K562 (cell line): ENCODE measurements at regions not wholly inside any gene's neighbourhood (a gene's known extent, or its start where the extent isn't known, plus 50 kb on each side); places are given as distances from the start of the nearest gene placed in this dataset.

Experiments used
- ATAC-seq: fragments of 200-7000 bp; cut with Tn5 transposase; 3 replicates; pipeline ENCODE4 v1.9.1; 2020; ENCODE audit warnings: moderate library complexity
- BruUV-seq: library from RNA; stranded (reverse); fragments of 400-500 nt; replicated peaks from 2 replicates; lab custom pipeline; 2021; lab: Mats Ljungman, UMichigan
- CTCF ChIA-PET: fragments of 300-600 bp; formaldehyde crosslinking; extraction: SDS; loops from one replicate; lab custom pipeline; 2021; ENCODE audit warnings: low intra/inter-chr PET ratio; lab: Yijun Ruan, JAX
- POLR2A ChIA-PET: fragments of 300-600, 350-650 bp; sonication (Branson Sonifier 250); formaldehyde crosslinking; extraction: SDS; loops from one replicate; lab custom pipeline; 2021; ENCODE audit warnings: antibody characterized with exemption, inconsistent platforms; lab: Yijun Ruan, JAX
- DNase-seq, 4 experiments: peaks; one replicate each; pipeline versions ENCODE4 v3.0.0 to v3.0.0-alpha.2; 2011 to 2018; ENCODE audit warnings: low spot score in 3 of 4, mixed read lengths in 3 of 4; ENCODE audit errors: extremely low read depth in 1 of 4
- FAIRE-seq: peaks from 2 replicates; lab custom pipeline; 2011; peaks lifted over from hg19 to GRCh38; lab: Jason Lieb, UNC
- H2AFZ ChIP-seq: 2 replicates; pipeline ENCODE4 v1.6.0; 2011; ENCODE audit warnings: low read depth, low read length, control low read depth, inconsistent platforms
- H3K27ac ChIP-seq: fragments of 200-600 bp; 3 replicates; pipeline ENCODE4 v1.8.0; 2011; ENCODE audit warnings: low read depth, mild to moderate bottlenecking, control low read depth, inconsistent platforms, low read length, moderate library complexity, mixed read lengths; ENCODE audit errors: extremely low read depth
- H3K27me3 ChIP-seq, 2 experiments: fragments of 300-600 bp in 1 of 2; 2 replicates in 1 of 2; 3 replicates in 1 of 2; pipeline versions ENCODE4 v1.6.0 to v1.8.0; 2011; ENCODE audit warnings: inconsistent platforms in 2 of 2, low read length in 2 of 2, mild to moderate bottlenecking in 1 of 2, mixed read lengths in 1 of 2, moderate library complexity in 1 of 2; ENCODE audit not compliant: control insufficient read depth in 2 of 2, insufficient read depth in 2 of 2
- H3K36me3 ChIP-seq: fragments of 300-600 bp; 3 replicates; pipeline ENCODE4 v1.8.0; 2011; ENCODE audit warnings: mild to moderate bottlenecking, low read length, inconsistent platforms; ENCODE audit not compliant: control insufficient read depth, insufficient read depth
- H3K4me1 ChIP-seq, 2 experiments: fragments of 200-600 bp in 1 of 2; replicated peaks in 1 of 2; 2 replicates in 1 of 2; 3 replicates in 1 of 2; pipeline versions ENCODE4 v1.5.1 to v1.8.0; 2011; ENCODE audit warnings: inconsistent platforms in 2 of 2, low read length in 2 of 2, mild to moderate bottlenecking in 1 of 2, mixed read lengths in 1 of 2, moderate library complexity in 1 of 2; ENCODE audit not compliant: control insufficient read depth in 2 of 2, insufficient read depth in 2 of 2
- H3K4me2 ChIP-seq: 2 replicates; pipeline ENCODE4 v1.6.1; 2011; ENCODE audit warnings: low read length, control low read depth, inconsistent platforms, mixed read lengths; ENCODE audit not compliant: insufficient read depth
- H3K4me3 ChIP-seq: fragments of 200-600 bp; sonication (generic), shearing (Covaris generic); 2 replicates; pipeline ENCODE4 v1.5.1; 2016; ENCODE audit warnings: control low read depth, inconsistent platforms
- H3K79me2 ChIP-seq: fragments of 200-600 bp; 3 replicates; pipeline ENCODE4 v1.8.0; 2011; ENCODE audit warnings: low read length, inconsistent platforms; ENCODE audit not compliant: control insufficient read depth, insufficient read depth
- H3K9ac ChIP-seq, 2 experiments: 2 replicates each; pipeline versions ENCODE4 v1.6.0 to v1.6.1; 2011; ENCODE audit warnings: low read depth in 2 of 2, low read length in 2 of 2, control low read depth in 1 of 2, inconsistent platforms in 1 of 2, mild to moderate bottlenecking in 1 of 2, mixed read lengths in 1 of 2; ENCODE audit not compliant: insufficient read depth in 1 of 2
- H3K9me1 ChIP-seq: one replicate; pipeline ENCODE4 v1.6.0; 2011; ENCODE audit warnings: inconsistent platforms, mild to moderate bottlenecking, low read length, moderate library complexity; ENCODE audit not compliant: control insufficient read depth, insufficient read depth
- H3K9me3 ChIP-seq: replicated peaks from 2 replicates; pipeline ENCODE4 v1.5.1; 2011; ENCODE audit warnings: low read depth, low read length, inconsistent platforms; ENCODE audit not compliant: control insufficient read depth, insufficient read depth
- H4K20me1 ChIP-seq: replicated peaks from 2 replicates; pipeline ENCODE4 v1.6.1; 2011; ENCODE audit warnings: low read length, inconsistent platforms, mixed read lengths; ENCODE audit not compliant: control insufficient read depth, insufficient read depth
- CBX5 ChIP-seq: IDR thresholded peaks from 2 replicates; pipeline ENCODE4 v1.6.1; 2014; ENCODE audit warnings: low read depth, borderline replicate concordance
- ETV5 ChIP-seq: sonication (generic); formaldehyde crosslinking; IDR thresholded peaks from 2 replicates; pipeline ENCODE4 v1.4.0; 2020; ENCODE audit warnings: low read depth, mild to moderate bottlenecking, missing genetic modification reagents
- KLF10 ChIP-seq: fragments of 250-450 bp; sonication (Bioruptor Pico); IDR thresholded peaks from 2 replicates; pipeline ENCODE4 v1.6.1; 2021; ENCODE audit warnings: matching md5 sums
- NRF1 ChIP-seq, 2 experiments: fragments of 450-650 bp; IDR thresholded peaks in 1 of 2; conservative IDR thresholded peaks in 1 of 2; 2 replicates each; pipeline ENCODE4 v1.6.1; 2014; ENCODE audit warnings: mild to moderate bottlenecking in 2 of 2
- PHF21A ChIP-seq: fragments of 450-650 bp; IDR thresholded peaks from 2 replicates; pipeline ENCODE4 v1.6.1; 2017; ENCODE audit warnings: low read depth, borderline replicate concordance
- SMARCB1 ChIP-seq: IDR thresholded peaks from 2 replicates; pipeline ENCODE4 v1.6.1; 2011; ENCODE audit warnings: improper control_type of control experiment, low read depth; ENCODE audit not compliant: insufficient read length
- SMC3 ChIP-seq: conservative IDR thresholded peaks from 2 replicates; pipeline ENCODE4 v1.6.1; 2011; ENCODE audit warnings: low read depth, low read length, improper control_type of control experiment; ENCODE audit not compliant: insufficient read depth
- ZBTB7A ChIP-seq: IDR thresholded peaks from 2 replicates; pipeline ENCODE4 v1.6.1; 2011; ENCODE audit warnings: low read depth, mild to moderate bottlenecking, low read length, moderate library complexity, borderline replicate concordance; ENCODE audit not compliant: control insufficient read depth
- ZNF3 ChIP-seq: fragments of 250-450 bp; sonication (Bioruptor Pico); IDR thresholded peaks from 2 replicates; pipeline ENCODE4 v1.5.0; 2021; ENCODE audit warnings: mild to moderate bottlenecking, moderate library complexity
- ZNF408 ChIP-seq: fragments of 250-450 bp; sonication (Bioruptor Pico); IDR thresholded peaks from 2 replicates; pipeline ENCODE4 v1.4.0; 2020; ENCODE audit warnings: low read depth, mild to moderate bottlenecking, moderate library complexity
- WGBS: fragments of 100-300 bp; shearing (Covaris generic); methylation state at CpG from one replicate; pipeline ENCODE4 v1.1.6; 2016; ENCODE audit warnings: low coverage, mixed read lengths; ENCODE audit not compliant: insufficient coverage; ENCODE audit errors: missing lambda C conversion rate; 5-methylcytosine and 5-hydroxymethylcytosine counted together
- in situ Hi-C: fragments of 300-500 bp; cut with MboI; formaldehyde crosslinking; loops from 4 replicates; pipeline ENCODE4 v1.15.0; 2018; ENCODE audit warnings: inconsistent platforms, mixed read lengths
- intact Hi-C: fragments of 100-400 bp; cut with micrococcal nuclease; formaldehyde crosslinking; loops from 2 replicates; pipeline ENCODE4 v1.14.2; 2022
- TF ChIP-seq, protein P1 (sequence below): fragments of 450-650 bp; IDR thresholded peaks from 2 replicates; pipeline ENCODE4 v1.6.1; 2018; ENCODE audit warnings: mild to moderate bottlenecking, low read depth; ENCODE audit not compliant: partially characterized antibody
- TF ChIP-seq, protein P2 (sequence below), 2 experiments: fragments of 150-350 bp in 1 of 2; IDR thresholded peaks; 2 replicates each; pipeline ENCODE4 v1.6.1; 2012 to 2016; ENCODE audit warnings: low read depth in 2 of 2, low read length in 2 of 2, mild to moderate bottlenecking in 1 of 2, moderate library complexity in 1 of 2
- TF ChIP-seq, protein P3 (sequence below): fragments of 250-450 bp; sonication (Bioruptor Pico); IDR thresholded peaks from 2 replicates; pipeline ENCODE4 v1.5.0; 2020; ENCODE audit warnings: mild to moderate bottlenecking, borderline replicate concordance
- TF ChIP-seq, protein P4 (sequence below): fragments of 450-650 bp; IDR thresholded peaks from 2 replicates; pipeline ENCODE4 v1.6.1; 2017; ENCODE audit warnings: antibody characterized with exemption

DNA sequence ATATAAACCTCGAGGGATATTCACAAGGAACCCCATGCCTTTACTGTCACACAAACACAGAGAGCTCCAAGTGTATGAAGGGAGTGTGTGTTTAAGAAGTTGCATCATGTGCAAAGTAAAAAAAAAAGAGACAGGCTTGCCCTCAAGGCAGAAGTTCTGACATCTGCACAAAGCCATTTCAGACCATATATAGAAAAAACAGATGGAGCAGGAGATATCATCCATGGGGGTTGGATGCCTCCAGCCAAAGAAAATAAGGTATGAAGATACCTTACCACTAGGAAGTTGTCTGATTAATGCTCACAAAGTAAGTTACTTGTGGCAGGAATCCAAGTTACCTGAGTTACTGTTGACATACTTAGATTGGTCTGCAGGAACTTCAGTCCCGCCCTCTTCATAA lies 476.2 kb downstream of the KDM5D start:
- H3K79me2 ChIP-seq, result no peaks in the 10 kb centered on the region
- intact Hi-C loops, result no loop called here
- no peak overlapping the region for H3K27ac ChIP-seq
- H3K36me3 ChIP-seq, result no peaks in the 10 kb centered on the region
- no peak overlapping the region for H3K9ac ChIP-seq
- H3K4me1 ChIP-seq, result no peaks in the 10 kb centered on the region
- FAIRE-seq, result no peak
- in situ Hi-C loops, result no loop called here
- no peaks in the 10 kb centered on the region for H4K20me1 ChIP-seq
- ATAC-seq, result no peak
- H3K9me3 ChIP-seq, result no peaks in the 10 kb centered on the region
- H3K9me1 ChIP-seq, result no peaks in the 10 kb centered on the region
- BruUV-seq, result no TSS peak
- H3K4me3 ChIP-seq, result no peak overlapping the region
- ChIA-PET CTCF (no interaction called here), POLR2A (no interaction called here)
- WGBS, result no CpG with 5 or more reads among the region's 2 CpGs
- H2AFZ ChIP-seq, result no peak overlapping the region
- no peak for DNase-seq
- no peaks in the 10 kb centered on the region for H3K27me3 ChIP-seq
- H3K4me2 ChIP-seq, result no peak overlapping the region
- no peak for TF ChIP-seq ZBTB7A
- no peak for TF ChIP-seq PHF21A
- TF ChIP-seq, protein P1, sequence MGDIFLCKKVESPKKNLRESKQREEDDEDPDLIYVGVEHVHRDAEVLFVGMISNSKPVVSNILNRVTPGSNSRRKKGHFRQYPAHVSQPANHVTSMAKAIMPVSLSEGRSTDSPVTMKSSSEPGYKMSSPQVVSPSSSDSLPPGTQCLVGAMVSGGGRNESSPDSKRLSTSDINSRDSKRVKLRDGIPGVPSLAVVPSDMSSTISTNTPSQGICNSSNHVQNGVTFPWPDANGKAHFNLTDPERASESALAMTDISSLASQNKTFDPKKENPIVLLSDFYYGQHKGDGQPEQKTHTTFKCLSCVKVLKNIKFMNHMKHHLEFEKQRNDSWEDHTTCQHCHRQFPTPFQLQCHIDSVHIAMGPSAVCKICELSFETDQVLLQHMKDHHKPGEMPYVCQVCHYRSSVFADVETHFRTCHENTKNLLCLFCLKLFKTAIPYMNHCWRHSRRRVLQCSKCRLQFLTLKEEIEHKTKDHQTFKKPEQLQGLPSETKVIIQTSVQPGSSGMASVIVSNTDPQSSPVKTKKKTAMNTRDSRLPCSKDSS, result no peak
- TF ChIP-seq KLF10, result no peak
- no peak for TF ChIP-seq NRF1 (conservative IDR thresholded peaks at IDR 0.05 in 1 of 2, IDR thresholded peaks at IDR 0.05 in 1 of 2)
- TF ChIP-seq ZNF3 (CRISPR knock-in tag), result no peak
- TF ChIP-seq CBX5, result no peak
- TF ChIP-seq, protein P2, sequence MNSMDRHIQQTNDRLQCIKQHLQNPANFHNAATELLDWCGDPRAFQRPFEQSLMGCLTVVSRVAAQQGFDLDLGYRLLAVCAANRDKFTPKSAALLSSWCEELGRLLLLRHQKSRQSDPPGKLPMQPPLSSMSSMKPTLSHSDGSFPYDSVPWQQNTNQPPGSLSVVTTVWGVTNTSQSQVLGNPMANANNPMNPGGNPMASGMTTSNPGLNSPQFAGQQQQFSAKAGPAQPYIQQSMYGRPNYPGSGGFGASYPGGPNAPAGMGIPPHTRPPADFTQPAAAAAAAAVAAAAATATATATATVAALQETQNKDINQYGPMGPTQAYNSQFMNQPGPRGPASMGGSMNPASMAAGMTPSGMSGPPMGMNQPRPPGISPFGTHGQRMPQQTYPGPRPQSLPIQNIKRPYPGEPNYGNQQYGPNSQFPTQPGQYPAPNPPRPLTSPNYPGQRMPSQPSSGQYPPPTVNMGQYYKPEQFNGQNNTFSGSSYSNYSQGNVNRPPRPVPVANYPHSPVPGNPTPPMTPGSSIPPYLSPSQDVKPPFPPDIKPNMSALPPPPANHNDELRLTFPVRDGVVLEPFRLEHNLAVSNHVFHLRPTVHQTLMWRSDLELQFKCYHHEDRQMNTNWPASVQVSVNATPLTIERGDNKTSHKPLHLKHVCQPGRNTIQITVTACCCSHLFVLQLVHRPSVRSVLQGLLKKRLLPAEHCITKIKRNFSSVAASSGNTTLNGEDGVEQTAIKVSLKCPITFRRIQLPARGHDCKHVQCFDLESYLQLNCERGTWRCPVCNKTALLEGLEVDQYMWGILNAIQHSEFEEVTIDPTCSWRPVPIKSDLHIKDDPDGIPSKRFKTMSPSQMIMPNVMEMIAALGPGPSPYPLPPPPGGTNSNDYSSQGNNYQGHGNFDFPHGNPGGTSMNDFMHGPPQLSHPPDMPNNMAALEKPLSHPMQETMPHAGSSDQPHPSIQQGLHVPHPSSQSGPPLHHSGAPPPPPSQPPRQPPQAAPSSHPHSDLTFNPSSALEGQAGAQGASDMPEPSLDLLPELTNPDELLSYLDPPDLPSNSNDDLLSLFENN (IDR thresholded peaks at IDR 0.05; ENCODE audit: low read depth in 2 of 2, low read length in 2 of 2), result no peak
- TF ChIP-seq ETV5 (CRISPR knock-in tag), result no peak
- TF ChIP-seq ZNF408 (CRISPR knock-in tag), result no peak
- TF ChIP-seq, protein P3, sequence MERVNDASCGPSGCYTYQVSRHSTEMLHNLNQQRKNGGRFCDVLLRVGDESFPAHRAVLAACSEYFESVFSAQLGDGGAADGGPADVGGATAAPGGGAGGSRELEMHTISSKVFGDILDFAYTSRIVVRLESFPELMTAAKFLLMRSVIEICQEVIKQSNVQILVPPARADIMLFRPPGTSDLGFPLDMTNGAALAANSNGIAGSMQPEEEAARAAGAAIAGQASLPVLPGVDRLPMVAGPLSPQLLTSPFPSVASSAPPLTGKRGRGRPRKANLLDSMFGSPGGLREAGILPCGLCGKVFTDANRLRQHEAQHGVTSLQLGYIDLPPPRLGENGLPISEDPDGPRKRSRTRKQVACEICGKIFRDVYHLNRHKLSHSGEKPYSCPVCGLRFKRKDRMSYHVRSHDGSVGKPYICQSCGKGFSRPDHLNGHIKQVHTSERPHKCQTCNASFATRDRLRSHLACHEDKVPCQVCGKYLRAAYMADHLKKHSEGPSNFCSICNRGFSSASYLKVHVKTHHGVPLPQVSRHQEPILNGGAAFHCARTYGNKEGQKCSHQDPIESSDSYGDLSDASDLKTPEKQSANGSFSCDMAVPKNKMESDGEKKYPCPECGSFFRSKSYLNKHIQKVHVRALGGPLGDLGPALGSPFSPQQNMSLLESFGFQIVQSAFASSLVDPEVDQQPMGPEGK (CRISPR knock-in tag), result no peak
- no peak for TF ChIP-seq SMARCB1
- TF ChIP-seq, protein P4, sequence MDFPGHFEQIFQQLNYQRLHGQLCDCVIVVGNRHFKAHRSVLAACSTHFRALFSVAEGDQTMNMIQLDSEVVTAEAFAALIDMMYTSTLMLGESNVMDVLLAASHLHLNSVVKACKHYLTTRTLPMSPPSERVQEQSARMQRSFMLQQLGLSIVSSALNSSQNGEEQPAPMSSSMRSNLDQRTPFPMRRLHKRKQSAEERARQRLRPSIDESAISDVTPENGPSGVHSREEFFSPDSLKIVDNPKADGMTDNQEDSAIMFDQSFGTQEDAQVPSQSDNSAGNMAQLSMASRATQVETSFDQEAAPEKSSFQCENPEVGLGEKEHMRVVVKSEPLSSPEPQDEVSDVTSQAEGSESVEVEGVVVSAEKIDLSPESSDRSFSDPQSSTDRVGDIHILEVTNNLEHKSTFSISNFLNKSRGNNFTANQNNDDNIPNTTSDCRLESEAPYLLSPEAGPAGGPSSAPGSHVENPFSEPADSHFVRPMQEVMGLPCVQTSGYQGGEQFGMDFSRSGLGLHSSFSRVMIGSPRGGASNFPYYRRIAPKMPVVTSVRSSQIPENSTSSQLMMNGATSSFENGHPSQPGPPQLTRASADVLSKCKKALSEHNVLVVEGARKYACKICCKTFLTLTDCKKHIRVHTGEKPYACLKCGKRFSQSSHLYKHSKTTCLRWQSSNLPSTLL, result no peak
- TF ChIP-seq SMC3, result no peak
